ENCODE measurements at regions not wholly inside any gene's neighbourhood (a gene's known extent, or its start where the extent isn't known, plus 50 kb on each side); places are given as distances from the start of the nearest gene placed in this dataset.

DNA sequence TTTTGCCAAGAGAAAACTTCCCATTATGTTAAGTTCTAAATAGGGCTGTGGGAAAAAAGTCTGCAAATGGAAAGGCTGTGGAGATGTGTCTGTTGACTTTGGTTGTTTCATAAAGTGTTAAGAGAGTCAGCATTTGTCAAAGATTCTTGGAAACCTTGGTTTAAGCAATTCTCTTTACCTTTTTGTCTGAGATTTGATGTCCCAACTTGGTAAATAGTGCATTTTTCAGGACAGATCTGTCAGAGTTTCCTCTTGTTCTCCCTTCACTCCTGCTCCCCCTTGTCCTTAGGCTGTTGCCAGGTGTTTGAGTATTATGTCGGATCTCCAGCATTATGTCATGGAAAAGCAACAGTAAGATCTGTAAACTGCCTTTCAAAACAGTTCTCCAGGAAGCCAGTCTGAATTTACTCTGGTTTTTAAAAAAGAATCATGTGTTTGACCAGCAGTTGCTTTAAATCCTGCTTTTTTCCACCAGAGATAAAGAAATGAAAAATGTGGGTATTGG is 79.1 kb upstream of the ADAMTSL1 start:
- no peak for DNase-seq

DNA sequence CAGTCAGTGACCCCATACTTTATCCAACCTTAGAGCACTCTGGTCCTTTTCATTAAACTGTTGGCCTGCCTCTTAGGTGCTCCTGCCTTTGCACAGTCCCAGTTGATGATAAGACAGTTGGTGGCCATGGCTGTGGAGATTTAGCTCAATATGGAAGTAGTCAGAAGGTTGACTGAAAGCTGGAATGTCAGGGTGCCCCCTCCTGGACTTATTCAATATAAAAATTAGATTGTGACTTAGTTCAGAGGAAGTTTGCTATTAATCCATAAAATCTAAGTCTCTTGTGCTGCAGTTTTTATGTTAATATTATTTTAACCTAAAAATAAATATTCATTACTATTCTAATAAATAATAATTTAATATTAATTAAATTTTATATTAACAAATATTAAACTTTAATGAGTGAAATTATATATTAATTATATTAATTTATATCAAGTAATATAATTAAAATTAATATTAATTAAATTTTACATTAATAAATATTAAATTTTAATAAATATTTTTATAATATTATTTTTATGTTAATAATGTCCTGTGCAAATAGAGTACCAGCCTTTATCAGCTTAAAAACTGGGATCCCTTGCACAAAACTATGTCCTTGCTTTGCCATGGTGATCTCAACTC is 77.7 kb upstream of the ADAMTSL1 start:
- DNase-seq, result no peak

DNA sequence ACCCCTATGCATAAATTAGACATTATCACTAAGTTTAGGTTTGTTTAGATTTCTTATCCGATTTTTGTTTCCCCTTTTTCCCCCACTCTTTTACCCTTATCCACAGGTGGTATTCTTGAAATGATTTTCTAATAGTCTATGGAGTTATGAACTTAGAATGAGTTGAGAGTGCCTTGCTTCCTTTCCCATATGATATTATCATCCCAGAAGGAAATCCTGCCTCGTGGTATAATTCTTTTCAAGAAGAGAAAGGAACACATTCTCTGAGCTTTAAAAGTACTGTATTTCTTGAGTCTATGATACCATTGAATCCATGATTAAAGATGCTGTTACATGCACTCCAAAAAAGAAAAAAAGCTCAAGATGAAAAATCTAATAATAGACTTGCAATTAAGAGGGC is 76.9 kb upstream of the ADAMTSL1 start:
- no peak for DNase-seq

DNA sequence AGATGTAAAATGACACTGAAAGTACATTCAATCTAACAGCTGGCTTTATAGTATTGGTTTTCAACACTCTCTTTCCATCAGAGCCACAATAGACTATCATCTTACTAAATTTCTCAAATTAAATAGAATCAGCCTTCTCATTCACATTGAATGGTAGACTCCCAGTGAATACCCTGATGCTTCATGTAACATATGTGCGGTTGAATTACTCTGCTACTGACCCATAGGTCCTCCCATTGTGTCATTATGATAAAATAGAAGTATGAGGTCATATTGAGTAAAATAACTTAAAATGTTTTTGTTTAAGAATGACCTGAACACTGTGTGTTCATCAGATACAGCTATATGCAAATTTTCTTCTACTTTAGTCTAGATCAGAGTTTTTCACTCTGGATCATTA is 75.9 kb upstream of the ADAMTSL1 start:
- DNase-seq, result no peak

DNA sequence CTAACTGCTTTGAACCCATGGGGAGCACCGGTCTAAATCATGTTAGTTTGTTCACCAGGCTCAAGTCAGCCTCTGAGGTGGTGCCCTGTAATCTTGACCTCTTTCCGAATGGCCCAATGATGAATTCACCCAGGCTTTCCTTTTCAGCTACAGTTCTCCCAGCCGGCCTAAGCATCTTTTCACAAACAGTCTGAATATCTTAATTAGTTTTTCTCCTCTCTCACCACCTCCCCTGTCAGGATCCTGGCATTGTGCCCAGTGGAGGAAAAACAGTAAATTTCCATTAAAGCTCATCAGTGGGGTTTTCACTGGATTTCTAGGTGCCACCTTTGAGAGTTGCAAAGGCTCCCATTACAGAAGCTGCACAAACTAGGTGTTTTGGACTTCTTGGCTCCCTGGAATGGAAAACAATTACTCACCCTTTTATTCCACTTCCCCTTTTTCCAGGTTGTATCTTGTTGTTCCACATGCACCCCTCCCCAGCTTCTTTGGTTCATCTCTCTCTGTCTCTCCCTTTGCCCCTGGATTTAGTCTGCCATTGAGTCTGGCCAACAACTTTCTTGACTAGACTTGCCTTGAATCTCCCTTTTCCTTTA is 69.4 kb upstream of the ADAMTSL1 start:
- no peak for DNase-seq

DNA sequence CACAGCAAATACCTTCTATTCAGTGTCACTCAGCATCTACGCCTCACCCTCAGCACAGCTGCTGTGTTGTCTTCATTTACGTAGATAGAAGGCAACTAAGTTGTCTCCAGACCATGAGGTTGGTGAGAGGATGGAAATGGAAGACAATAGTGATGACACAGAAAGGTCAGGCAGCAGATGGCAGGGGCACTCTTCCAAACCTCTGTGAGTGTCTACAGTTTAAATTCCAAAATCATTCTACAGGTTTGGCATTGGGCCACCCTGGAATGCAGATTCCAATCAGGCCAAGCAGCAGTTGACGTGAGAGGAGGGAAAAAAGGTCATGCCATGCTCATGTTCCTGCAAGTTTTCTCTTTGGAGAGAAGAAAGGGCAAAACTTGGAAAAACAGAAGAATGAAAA is 68.7 kb upstream of the ADAMTSL1 start:
- no peak for DNase-seq

DNA sequence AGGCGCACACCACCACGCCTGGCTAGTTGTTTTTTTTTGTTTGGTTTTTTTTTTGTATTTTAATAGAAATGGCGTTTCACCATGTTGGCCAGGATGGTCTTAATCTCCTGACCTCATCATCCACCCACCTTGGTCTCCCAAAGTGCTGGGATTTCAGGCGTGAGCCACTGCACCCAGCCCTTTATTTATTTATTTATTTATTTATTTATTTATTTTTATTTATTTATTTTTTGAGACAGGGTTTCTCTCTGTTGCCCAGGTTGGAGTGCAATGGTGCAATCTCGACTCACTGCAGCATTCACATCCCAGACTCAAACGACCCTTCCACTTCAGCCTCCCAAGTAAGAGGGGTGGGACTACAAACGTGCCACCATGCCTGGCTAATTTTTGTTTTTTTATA is 63.0 kb upstream of the ADAMTSL1 start:
- DNase-seq, result no peak

DNA sequence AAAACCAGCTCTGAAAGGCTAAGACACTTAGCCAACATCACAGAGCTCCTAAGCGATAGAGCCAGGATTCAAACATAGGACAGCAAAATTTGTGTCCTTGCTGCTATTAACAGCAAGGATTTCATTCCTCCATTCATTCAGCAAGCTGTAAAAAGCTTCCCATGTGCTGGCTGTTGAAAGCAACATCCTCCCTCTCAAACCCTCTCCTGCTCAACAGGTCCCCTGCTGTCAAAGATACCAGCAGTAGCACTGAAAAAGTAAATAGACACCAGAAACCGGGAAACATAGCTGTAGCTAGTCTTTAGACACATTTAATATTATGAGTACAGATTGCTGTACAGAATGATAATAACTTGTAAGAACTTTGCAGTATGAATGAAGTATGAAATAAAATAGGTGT is 52.6 kb upstream of the ADAMTSL1 start:
- DNase-seq, result no peak

DNA sequence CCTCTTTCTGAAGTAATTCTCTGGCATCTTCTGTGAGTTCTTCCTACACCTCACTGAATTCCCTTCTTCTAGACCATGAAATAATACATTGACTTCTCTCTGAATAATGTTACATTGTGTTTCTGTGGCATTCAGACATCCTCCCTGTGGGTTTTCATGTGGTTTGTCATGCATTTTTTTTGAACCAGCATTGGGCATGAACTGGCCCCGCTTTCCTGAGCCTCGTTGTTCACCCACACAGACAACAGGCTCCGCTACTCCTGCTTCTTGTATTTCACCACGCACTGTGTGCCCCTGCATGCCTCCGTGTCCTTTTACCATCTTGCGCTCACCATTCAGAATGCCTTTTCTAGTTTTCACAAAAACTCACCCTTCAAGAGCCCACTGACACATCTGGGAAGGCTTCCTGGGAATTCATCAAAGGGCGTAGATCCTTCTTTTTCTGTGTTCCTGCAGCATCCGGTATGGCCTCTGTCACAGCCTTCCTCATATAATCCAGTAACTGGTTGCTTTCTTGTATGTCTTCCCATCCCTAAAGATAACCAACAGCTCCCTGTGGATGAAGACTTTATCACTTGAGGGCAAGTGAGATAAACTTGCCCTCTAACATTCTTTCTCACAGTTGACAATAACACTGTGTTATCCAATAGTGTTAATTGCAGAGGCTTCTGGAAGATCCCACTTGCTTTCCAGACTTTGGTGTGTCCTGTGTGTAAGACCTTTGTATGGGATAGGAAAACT is 51.5 kb upstream of the ADAMTSL1 start:
- DNase-seq, result no peak

DNA sequence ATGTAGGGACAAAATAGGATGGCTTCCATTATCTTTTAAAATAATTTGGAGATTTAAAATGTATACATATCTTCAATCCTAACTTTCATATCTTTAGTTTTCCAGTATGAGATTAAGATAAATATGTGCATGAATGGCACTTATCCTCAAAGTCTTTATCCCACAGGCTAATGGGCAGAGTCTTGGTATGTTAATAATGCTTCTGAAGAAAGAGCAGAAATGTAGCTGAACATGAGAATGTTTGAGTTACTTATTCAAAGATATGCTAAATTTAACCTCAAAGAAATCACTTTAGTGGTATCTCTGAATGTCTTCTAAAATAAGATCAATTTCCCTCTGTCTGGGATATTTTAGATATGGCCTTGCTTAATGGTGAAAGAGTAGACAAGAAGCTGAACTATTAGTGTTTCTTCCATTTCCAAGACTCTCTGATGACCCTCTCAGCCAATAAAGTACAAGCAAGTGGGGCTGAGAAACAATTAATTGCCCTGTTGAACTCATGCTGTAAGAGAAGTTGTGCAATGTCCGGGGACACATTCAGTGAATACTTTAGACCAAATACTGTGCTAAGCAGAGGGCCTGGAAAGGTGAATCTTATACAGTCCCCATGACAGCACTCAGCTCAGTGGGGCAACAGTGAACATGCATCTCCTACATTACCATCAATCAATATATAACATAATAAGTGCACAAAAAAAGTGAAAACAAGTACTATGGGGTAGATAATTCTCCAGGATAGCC is 50.0 kb upstream of the ADAMTSL1 start:
- DNase-seq, result no peak
